Bronchial epithelial cell (primary cell): ENCODE measurements at regions not wholly inside any gene's neighbourhood (a gene's known extent, or its start where the extent isn't known, plus 50 kb on each side); places are given as distances from the start of the nearest gene placed in this dataset.

Source experiments
- DNase-seq: peaks from one replicate; pipeline ENCODE4 v3.0.0-alpha.2; 2010; ENCODE audit warnings: low read depth
- FAIRE-seq: peaks from 2 replicates; lab custom pipeline; 2011; peaks lifted over from hg19 to GRCh38; lab: Jason Lieb, UNC
- H3K27me3 ChIP-seq: 2 replicates; pipeline ENCODE4 v1.5.1; 2011; ENCODE audit warnings: low read length; ENCODE audit not compliant: control insufficient read depth, insufficient read depth
- H3K36me3 ChIP-seq: 2 replicates; pipeline ENCODE4 v1.5.1; 2011; ENCODE audit warnings: low read length; ENCODE audit not compliant: control insufficient read depth, insufficient read depth
- H3K4me3 ChIP-seq: 2 replicates; pipeline ENCODE4 v1.5.1; 2011; ENCODE audit warnings: mild to moderate bottlenecking, low read depth, low read length, control low read depth
- CTCF ChIP-seq: IDR thresholded peaks from 2 replicates; pipeline ENCODE4 v1.5.1; 2011; ENCODE audit warnings: mild to moderate bottlenecking, moderate library complexity, low read length, control low read depth, inconsistent platforms; ENCODE audit not compliant: insufficient read depth, severe bottlenecking

- no peak for DNase-seq
- Histone ChIP-seq H3K36me3 (no peaks in the 10 kb centered on the region), H3K4me3 (no peak overlapping the region), H3K27me3 (no peaks in the 10 kb centered on the region)
- no peak for FAIRE-seq
- TF ChIP-seq CTCF, result no peak
These were observed 273.8 kb upstream of the USP25 start for GRCh38 chr21:15455819-15456462.

GRCh38 chr21:15457965-15458364 is 271.8 kb upstream of the USP25 start:
- FAIRE-seq (no peak), DNase-seq (no peak)
- no peak for TF ChIP-seq CTCF

GRCh38 chr21:15462092-15462491 is 267.7 kb upstream of the USP25 start:
- DNase-seq (no peak), FAIRE-seq (no peak)
- Histone ChIP-seq H3K36me3 (no peaks in the 10 kb centered on the region), H3K4me3 (no peak overlapping the region), H3K27me3 (no peaks in the 10 kb centered on the region)
- TF ChIP-seq CTCF, result no peak

More at GRCh38 chr21:15457965-15458364, 271.8 kb upstream of the USP25 start:
- Histone ChIP-seq H3K4me3 (no peak overlapping the region), H3K36me3 (no peaks in the 10 kb centered on the region), H3K27me3 (no peaks in the 10 kb centered on the region)

- no peak for TF ChIP-seq CTCF
- H3K4me3 ChIP-seq, result no peak overlapping the region
- H3K36me3 ChIP-seq, result no peaks in the 10 kb centered on the region
- FAIRE-seq (no peak), DNase-seq (no peak)
- H3K27me3 ChIP-seq, result no peaks in the 10 kb centered on the region
These were observed 263.5 kb upstream of the USP25 start for GRCh38 chr21:15466329-15466728.

GRCh38 chr21:15468368-15468767 is 261.4 kb upstream of the USP25 start:
- no peak overlapping the region for H3K4me3 ChIP-seq
- FAIRE-seq, result no peak
- TF ChIP-seq CTCF, result no peak
- DNase-seq, result no peak
- H3K27me3 ChIP-seq, result no peaks in the 10 kb centered on the region
- no peaks in the 10 kb centered on the region for H3K36me3 ChIP-seq
